GM21526 (cell line): ENCODE measurements at regions not wholly inside any gene's neighbourhood (a gene's known extent, or its start where the extent isn't known, plus 50 kb on each side); places are given as distances from the start of the nearest gene placed in this dataset.

Experiments
- ATAC-seq: cut with Tn5 transposase; IDR thresholded peaks from one replicate; pipeline ENCODE4 v1.9.1; 2021; ENCODE audit warnings: moderate library complexity; ENCODE audit not compliant: unreplicated experiment, low FRiP score

- ATAC-seq: no peak
Observed at GRCh38 chr17:34151102-34151501, 104.0 kb upstream of the CCL2 start.

GRCh38 chr17:34153991-34154390, 101.1 kb upstream of the CCL2 start:
- ATAC-seq: no peak

- ATAC-seq: no peak
Observed at GRCh38 chr17:34154961-34155730, 99.9 kb upstream of the CCL2 start.

- ATAC-seq: no peak
Observed at GRCh38 chr17:34155947-34156346, 99.1 kb upstream of the CCL2 start.

- no peak for ATAC-seq
Observed at GRCh38 chr17:34156401-34156740, 98.7 kb upstream of the CCL2 start.

- ATAC-seq: no peak
Observed at GRCh38 chr17:34156741-34157589, 98.1 kb upstream of the CCL2 start.

GRCh38 chr17:34161690-34162089, 93.4 kb upstream of the CCL2 start:
- ATAC-seq: no peak

- no peak for ATAC-seq
Observed at GRCh38 chr17:34163123-34163522, 92.0 kb upstream of the CCL2 start.

- ATAC-seq: no peak
Observed at GRCh38 chr17:34163646-34164045, 91.4 kb upstream of the CCL2 start.

GRCh38 chr17:34164837-34165236, 90.2 kb upstream of the CCL2 start:
- no peak for ATAC-seq

GRCh38 chr17:34166352-34166751, 88.7 kb upstream of the CCL2 start:
- ATAC-seq: no peak

- no peak for ATAC-seq
Observed at GRCh38 chr17:34167354-34167753, 87.7 kb upstream of the CCL2 start.

GRCh38 chr17:34168989-34169388, 86.1 kb upstream of the CCL2 start:
- no peak for ATAC-seq

- ATAC-seq: no peak
Observed at GRCh38 chr17:34169496-34169895, 85.6 kb upstream of the CCL2 start.

GRCh38 chr17:34171245-34171818, 83.8 kb upstream of the CCL2 start:
- ATAC-seq: no peak

GRCh38 chr17:34172390-34172918, 82.6 kb upstream of the CCL2 start:
- ATAC-seq: no peak

GRCh38 chr17:34173241-34173640, 81.8 kb upstream of the CCL2 start:
- ATAC-seq: no peak

GRCh38 chr17:34174496-34174895, 80.6 kb upstream of the CCL2 start:
- ATAC-seq: no peak

GRCh38 chr17:34176440-34176839, 78.6 kb upstream of the CCL2 start:
- no peak for ATAC-seq

GRCh38 chr17:34177642-34178041, 77.4 kb upstream of the CCL2 start:
- ATAC-seq: no peak

- no peak for ATAC-seq
Observed at GRCh38 chr17:34178092-34178491, 77.0 kb upstream of the CCL2 start.
